Spleen (tissue), 11 donors: ENCODE measurements at regions not wholly inside any gene's neighbourhood (a gene's known extent, or its start where the extent isn't known, plus 50 kb on each side); places are given as distances from the start of the nearest gene placed in this dataset.

Experiments
- DNase-seq: peaks from one replicate; pipeline ENCODE4 v3.0.0-alpha.2; 2020
- H3K27ac ChIP-seq, 8 donors: fragments of 200-600 bp; sonication (generic) in 7 of 8; 1 replicate in 4 of 8; 2 replicates in 4 of 8; pipeline versions ENCODE4 v1.5.0 to v1.8.0; 2016 to 2021; ENCODE audit warnings: inconsistent platforms in 4 of 8, mild to moderate bottlenecking in 4 of 8, moderate library complexity in 1 of 8
- H3K27me3 ChIP-seq, 7 donors: fragments of 200-600 bp; sonication (generic) in 6 of 7; replicated peaks in 1 of 7; 1 replicate in 4 of 7; 2 replicates in 3 of 7; pipeline versions ENCODE4 v1.5.0 to v1.8.0; 2016 to 2021; ENCODE audit warnings: inconsistent platforms in 3 of 7, mild to moderate bottlenecking in 1 of 7
- H3K36me3 ChIP-seq, 6 donors: fragments of 200-600 bp; sonication (generic) in 5 of 6; 1 replicate in 4 of 6; 2 replicates in 2 of 6; pipeline versions ENCODE4 v1.5.0 to v1.8.0; 2016 to 2021; ENCODE audit warnings: inconsistent platforms in 2 of 6
- H3K4me1 ChIP-seq, 6 donors: fragments of 200-600 bp; sonication (generic) in 5 of 6; 1 replicate in 3 of 6; 2 replicates in 3 of 6; pipeline versions ENCODE4 v1.5.0 to v1.8.0; 2016 to 2021; ENCODE audit warnings: inconsistent platforms in 3 of 6
- H3K4me3 ChIP-seq, 8 donors: fragments of 200-600 bp; sonication (generic) in 7 of 8; 1 replicate in 4 of 8; 2 replicates in 4 of 8; pipeline versions ENCODE4 v1.5.0 to v1.8.0; 2016 to 2021; ENCODE audit warnings: inconsistent platforms in 4 of 8, mild to moderate bottlenecking in 4 of 8, moderate library complexity in 2 of 8
- H3K9me3 ChIP-seq, 8 donors: fragments of 200-600 bp; sonication (generic) in 7 of 8; 1 replicate in 4 of 8; 2 replicates in 4 of 8; pipeline versions ENCODE4 v1.5.0 to v1.8.0; 2016 to 2021; ENCODE audit warnings: inconsistent platforms in 4 of 8
- POLR2A ChIP-seq, 3 donors: fragments of 450-650 bp; IDR thresholded peaks; one replicate each; pipeline ENCODE4 v1.5.1; 2017; ENCODE audit warnings: antibody characterized with exemption in 3 of 3, mild to moderate bottlenecking in 1 of 3
- POLR2AphosphoS5 ChIP-seq, 3 donors: sonication (generic); formaldehyde crosslinking; IDR thresholded peaks; one replicate each; pipeline ENCODE4 v1.5.1; 2017; ENCODE audit warnings: antibody characterized with exemption in 3 of 3
- WGBS, 5 donors: extraction: QIAGEN DNeasy Blood & Tissue Kit in 3 of 5; methylation state at CpG; one replicate each; pipeline versions ENCODE4 v1.1.5 to v1.1.7; 2013 to 2018; 5-methylcytosine and 5-hydroxymethylcytosine counted together
- intact Hi-C: fragments of 100-400 bp; cut with DNase I; formaldehyde crosslinking; loops from one replicate; pipeline ENCODE4 v1.15.0; 2023; ENCODE audit warnings: low total_unique reads
- TF ChIP-seq, protein P1 (sequence below), 11 experiments: fragments of 200-600 bp in 7 of 11; fragments of 450-650 bp in 4 of 11; sonication (generic) in 4 of 11; IDR thresholded peaks in 8 of 11; conservative IDR thresholded peaks in 3 of 11; 1 replicate in 7 of 11; 2 replicates in 4 of 11; pipeline versions ENCODE4 v1.4.0 to v1.8.0; 2016 to 2021; ENCODE audit warnings: antibody characterized with exemption in 11 of 11, inconsistent platforms in 4 of 11, mild to moderate bottlenecking in 1 of 11
- donor health status: healthy with polysubstance abuse.
- donor health status: DM: no; HTN: no; CAD: no; lungs with moderate emphysema.
- donor health status: DM: no; HTN: no; CAD: no.
- donor health status: Bipolar disorder and iron deficiency.
- donor health status: healthy.
- donor health status: DM: no; HTN: no; CAD: no.
- donor health status: DM: yes; HTN: yes; CAD: no.

DNA sequence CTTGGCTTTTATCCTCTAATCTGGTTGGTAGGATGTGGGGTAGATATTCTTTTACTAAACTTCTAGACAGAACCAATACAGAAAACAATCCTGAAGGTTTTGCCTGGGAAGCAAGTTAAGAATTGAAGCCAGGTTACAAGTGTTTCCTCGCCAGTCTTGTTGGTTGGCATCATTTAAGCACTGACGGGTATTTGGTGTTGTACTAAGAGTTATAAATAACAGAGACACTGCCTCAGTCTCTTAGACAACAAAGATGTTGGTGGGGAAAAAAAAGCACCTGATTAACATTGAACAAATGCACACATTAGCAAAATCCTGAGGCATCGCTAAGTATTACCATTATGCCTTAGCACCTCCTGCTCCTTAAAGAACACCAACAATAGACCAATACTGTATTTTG lies 272.2 kb downstream of the BRINP2 start:
- TF ChIP-seq POLR2A (IDR thresholded peaks at IDR 0.05) (no peak), POLR2AphosphoS5 (IDR thresholded peaks at IDR 0.05) (no peak)
- TF ChIP-seq, protein P1, sequence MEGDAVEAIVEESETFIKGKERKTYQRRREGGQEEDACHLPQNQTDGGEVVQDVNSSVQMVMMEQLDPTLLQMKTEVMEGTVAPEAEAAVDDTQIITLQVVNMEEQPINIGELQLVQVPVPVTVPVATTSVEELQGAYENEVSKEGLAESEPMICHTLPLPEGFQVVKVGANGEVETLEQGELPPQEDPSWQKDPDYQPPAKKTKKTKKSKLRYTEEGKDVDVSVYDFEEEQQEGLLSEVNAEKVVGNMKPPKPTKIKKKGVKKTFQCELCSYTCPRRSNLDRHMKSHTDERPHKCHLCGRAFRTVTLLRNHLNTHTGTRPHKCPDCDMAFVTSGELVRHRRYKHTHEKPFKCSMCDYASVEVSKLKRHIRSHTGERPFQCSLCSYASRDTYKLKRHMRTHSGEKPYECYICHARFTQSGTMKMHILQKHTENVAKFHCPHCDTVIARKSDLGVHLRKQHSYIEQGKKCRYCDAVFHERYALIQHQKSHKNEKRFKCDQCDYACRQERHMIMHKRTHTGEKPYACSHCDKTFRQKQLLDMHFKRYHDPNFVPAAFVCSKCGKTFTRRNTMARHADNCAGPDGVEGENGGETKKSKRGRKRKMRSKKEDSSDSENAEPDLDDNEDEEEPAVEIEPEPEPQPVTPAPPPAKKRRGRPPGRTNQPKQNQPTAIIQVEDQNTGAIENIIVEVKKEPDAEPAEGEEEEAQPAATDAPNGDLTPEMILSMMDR (IDR thresholded peaks at IDR 0.05 in 8 of 11, conservative IDR thresholded peaks at IDR 0.05 in 3 of 11), result no peak
- intact Hi-C loops, result no loop called here
- no peaks in the 10 kb centered on the region for H3K36me3 ChIP-seq
- no peak overlapping the region for H3K27ac ChIP-seq
- no peaks in the 10 kb centered on the region for H3K27me3 ChIP-seq
- WGBS, 5 donors, result 83 to 96% (median 91%) methylated on average over 3 of the region's 3 CpGs
- H3K9me3 ChIP-seq, result no peaks in the 10 kb centered on the region
- H3K4me3 ChIP-seq, result no peak overlapping the region
- peaks cover 0 to 8% (median 0%) of the 10 kb centered on the region in 6 donors for H3K4me1 ChIP-seq
- DNase-seq, result no peak

DNA sequence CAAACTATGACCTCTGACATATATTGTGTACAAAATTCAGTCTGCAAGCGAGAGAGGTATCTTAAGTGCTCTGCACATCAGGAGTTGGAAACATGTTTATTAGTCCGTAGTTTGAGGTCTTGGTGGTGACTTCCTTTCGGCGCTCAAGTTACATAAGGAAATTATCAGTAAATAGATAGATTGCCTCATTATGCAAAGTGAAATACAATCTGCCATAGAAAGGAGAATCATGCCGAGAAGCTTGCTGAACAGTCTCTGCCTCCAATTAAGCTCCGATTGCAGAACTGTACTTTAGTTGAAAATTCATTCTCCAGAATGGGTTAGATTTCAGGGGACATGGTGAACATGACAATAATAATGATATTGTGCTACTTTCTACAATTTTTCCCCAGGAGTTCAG lies 271.8 kb downstream of the BRINP2 start:
- intact Hi-C loops, result no loop called here
- no peaks in the 10 kb centered on the region for H3K36me3 ChIP-seq

DNA sequence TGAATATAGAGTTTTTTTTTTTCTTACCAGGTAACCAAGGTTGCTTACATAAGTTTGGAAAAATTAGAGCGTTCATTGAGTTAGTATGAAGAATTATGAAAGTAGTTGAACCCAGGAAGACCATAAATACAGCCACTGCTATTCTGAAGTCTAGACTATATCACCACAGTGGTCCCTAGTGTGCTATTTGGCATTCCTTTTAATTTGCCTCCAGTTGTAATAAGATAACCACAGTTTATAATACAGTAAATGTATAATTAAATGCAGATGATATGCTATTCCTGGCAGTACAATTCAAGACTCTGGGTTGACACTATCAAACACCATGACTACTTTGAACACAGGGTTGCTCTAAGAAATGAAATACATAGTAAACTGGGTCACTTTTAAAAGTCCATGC lies 270.5 kb downstream of the BRINP2 start:
- no peaks in the 10 kb centered on the region for H3K36me3 ChIP-seq
- no peak for DNase-seq
- H3K4me1 ChIP-seq, result peaks cover 0 to 6% (median 0%) of the 10 kb centered on the region in 6 donors
- no peak overlapping the region for H3K27ac ChIP-seq
- H3K9me3 ChIP-seq, result no peaks in the 10 kb centered on the region
- TF ChIP-seq, protein P1 (IDR thresholded peaks at IDR 0.05 in 8 of 11, conservative IDR thresholded peaks at IDR 0.05 in 3 of 11), result no peak
- TF ChIP-seq POLR2AphosphoS5 (IDR thresholded peaks at IDR 0.05) (no peak), POLR2A (IDR thresholded peaks at IDR 0.05) (no peak)
- no peak overlapping the region for H3K4me3 ChIP-seq
- intact Hi-C loops, result no loop called here
- 74 to 83% (median 79%) methylated on average over 1 of the region's 1 CpG for WGBS, 5 donors
- H3K27me3 ChIP-seq, result no peaks in the 10 kb centered on the region

More for the DNA sequence above, 271.8 kb downstream of the BRINP2 start:
- Histone ChIP-seq H3K9me3 (no peaks in the 10 kb centered on the region), H3K27me3 (no peaks in the 10 kb centered on the region), H3K4me3 (no peak overlapping the region), H3K27ac (no peak overlapping the region), H3K4me1 (peaks cover 0 to 8% (median 0%) of the 10 kb centered on the region in 6 donors)
- TF ChIP-seq POLR2AphosphoS5 (IDR thresholded peaks at IDR 0.05) (no peak), POLR2A (IDR thresholded peaks at IDR 0.05) (no peak)
- TF ChIP-seq, protein P1 (IDR thresholded peaks at IDR 0.05 in 8 of 11, conservative IDR thresholded peaks at IDR 0.05 in 3 of 11), result no peak
- 57 to 75% (median 69%) methylated on average over 6 of the region's 6 CpGs for WGBS, 5 donors
- DNase-seq, result no peak

DNA sequence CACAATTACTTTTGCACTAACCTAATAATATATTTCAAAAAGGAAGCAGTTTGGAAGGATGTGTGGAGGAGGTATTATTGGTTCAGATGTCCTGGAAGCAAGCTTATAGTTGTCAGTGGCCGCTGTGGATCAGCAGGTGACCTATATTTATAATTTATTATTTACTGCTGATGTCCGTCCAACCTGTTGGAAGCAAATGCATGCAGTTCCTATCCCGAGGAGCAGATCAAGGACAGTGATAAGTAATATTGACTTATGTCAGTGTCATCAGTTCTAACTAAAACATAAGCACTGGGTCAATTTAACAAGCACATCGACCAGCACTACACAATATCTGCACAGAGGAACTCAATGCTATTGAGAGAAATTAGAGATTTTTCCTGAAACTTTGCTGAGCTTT lies 270.1 kb downstream of the BRINP2 start:
- Histone ChIP-seq H3K9me3 (no peaks in the 10 kb centered on the region), H3K27ac (no peak overlapping the region), H3K27me3 (no peaks in the 10 kb centered on the region), H3K36me3 (no peaks in the 10 kb centered on the region), H3K4me3 (no peak overlapping the region), H3K4me1 (peaks cover 0 to 2% (median 0%) of the 10 kb centered on the region in 6 donors)
- intact Hi-C loops, result no loop called here
- TF ChIP-seq, protein P1 (IDR thresholded peaks at IDR 0.05 in 8 of 11, conservative IDR thresholded peaks at IDR 0.05 in 3 of 11), result no peak
- TF ChIP-seq POLR2A (IDR thresholded peaks at IDR 0.05) (no peak), POLR2AphosphoS5 (IDR thresholded peaks at IDR 0.05) (no peak)
- no peak for DNase-seq
- WGBS, 5 donors, result 67 to 80% (median 77%) methylated on average over 4 of the region's 4 CpGs
